ENCODE measurements at regions not wholly inside any gene's neighbourhood (a gene's known extent, or its start where the extent isn't known, plus 50 kb on each side); places are given as distances from the start of the nearest gene placed in this dataset.

DNA sequence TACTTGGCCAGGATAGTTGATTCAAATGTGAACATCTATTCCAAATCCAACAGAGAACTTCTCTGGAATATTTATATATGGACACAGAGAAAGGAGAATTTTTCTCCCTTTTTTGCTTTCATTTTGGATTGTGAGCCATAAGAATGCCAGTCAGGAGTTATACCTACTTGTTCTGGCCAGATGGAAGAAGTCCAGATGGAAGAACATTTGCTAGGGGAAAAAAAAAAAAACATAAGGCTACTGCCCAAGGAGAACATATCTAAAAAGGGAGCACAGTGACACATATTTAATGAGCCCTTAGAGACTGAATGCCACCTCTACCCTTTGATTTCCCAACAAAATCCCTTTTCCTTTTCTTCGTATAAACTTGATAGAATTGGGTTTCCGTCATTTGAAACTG, 61.7 kb upstream of the PPP2R2B start:
- no peak for DNase-seq

DNA sequence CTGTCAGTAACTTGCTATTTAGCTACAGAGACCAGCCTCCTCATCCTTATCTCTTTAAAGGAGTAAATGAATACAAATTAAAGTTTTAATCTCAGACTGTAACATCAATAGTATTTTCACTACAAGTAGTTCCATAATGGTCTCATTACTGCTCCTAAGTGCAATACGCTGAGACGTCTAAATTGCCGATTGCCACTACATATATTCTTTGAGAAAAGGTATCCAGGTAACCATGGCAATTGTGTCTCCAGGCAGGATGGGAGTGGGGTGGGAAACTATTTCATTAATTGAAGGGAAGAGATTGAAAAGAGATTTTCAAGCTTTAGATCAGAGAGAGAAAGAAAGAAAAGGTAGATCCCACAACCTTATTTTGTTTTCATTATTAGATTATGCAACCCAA, 65.5 kb upstream of the PPP2R2B start:
- no peak for DNase-seq

DNA sequence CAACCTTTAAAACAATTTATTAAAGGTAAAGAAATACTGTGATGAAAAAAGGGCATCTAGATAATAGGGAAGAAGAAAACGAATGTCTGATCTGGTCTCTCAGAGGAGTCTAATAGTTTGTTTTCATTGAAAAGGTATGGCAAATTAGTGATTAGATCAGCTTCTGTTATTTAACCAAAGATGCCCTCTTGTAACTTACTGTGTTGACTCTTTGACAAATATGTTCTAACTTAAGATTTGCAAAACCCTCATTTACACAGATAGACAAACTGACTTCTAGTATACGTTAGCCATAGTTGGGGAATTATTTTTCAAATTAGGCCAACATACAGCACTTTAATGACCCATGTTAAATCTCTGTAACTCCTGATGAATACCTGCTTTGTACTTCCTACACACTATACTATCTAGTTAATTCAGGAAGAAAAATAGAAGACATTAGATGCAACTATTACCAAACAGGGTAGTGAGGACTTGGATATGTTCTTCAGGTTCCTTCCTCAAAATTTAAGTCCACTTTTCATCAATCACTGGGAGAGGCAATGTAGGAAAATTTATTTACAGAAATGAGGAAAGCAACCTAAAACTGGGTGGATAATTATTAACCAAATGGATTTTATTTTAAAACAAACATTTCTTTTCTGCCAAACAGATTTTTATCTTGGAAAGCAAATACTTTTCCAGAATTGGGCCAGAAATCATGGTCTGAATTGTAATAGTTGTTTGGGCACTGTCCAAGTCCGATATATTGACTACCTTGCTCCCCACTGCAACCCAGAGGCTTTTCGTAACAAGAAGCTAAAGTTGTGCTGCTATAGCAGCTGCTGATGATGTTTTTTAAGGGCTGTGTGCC, 66.4 kb upstream of the PPP2R2B start:
- DNase-seq: no peak

DNA sequence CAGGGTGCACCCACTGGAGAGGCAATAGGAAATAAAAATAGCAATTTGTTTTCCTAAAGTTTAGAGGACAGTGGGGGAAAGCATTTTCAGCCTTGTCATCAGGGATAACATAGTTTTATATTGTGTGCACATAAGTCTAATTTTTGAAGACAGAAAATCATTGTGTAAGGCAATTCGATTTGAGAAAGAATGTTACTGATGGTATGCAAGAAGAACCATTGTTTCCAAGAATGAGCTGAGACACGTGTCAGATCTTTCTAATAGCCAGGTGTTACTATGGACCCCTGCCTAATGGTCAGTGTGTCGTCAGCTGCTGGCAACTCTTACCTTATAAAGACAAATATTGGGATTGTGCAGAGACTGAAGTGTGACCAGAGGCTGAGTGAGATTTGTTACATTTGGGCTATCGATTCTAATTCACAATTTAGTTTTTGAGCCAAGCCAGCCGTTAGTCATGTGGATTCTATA, 67.1 kb upstream of the PPP2R2B start:
- DNase-seq: no peak

DNA sequence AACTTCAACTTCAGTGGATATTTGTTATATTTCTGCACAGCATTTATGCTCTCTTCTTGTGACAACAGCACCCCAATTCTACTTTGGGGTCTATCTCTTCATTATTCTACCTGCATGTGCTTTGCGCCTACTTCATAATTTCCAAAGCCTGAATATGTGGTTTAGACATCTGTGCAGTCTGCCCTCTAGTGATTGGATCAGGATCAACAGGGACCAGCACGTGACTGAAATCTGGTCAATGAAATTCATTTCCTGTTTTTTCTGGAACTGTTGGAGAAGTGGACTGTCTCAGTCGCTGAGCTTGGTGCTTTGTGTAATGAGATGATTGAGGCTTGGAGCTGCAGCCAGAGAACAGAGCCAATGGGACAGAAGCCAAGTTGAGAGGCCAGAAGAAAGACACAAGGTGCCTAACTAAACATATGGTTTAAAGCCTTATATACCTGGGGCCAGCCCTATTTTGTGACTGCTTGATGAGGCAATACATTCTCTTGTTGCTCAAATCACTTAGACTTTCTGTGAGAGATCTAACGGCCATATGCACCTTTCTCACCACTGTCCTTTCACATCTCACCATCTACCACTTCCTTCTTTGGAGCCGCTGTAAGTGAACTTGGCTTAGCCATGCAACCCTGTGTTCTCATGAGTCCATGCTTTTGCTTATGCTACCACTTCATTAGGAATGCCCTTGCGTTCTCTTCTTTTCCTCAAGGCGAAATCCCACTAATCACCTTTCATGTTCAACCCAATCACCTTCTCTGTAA, 68.8 kb upstream of the PPP2R2B start:
- peak; percentile 81 for DNase-seq

DNA sequence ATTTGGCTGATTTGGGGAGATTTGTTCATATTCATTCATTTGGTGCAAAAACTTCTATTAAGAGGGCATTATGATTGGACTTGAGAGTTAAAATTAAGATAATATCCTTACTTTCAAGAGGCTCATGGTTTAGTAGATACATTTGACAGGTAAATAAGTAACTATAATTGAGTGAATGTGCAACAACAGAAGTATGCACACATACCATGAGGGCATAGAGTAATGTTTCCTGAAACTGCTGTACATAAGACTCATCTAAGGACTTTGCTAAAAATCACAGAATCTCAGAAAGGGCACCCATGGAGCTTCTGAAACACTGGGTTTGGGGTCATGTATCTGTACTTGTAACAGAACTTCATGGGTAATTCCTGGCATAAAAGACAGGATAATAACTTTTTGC, 70.1 kb upstream of the PPP2R2B start:
- DNase-seq: no peak

DNA sequence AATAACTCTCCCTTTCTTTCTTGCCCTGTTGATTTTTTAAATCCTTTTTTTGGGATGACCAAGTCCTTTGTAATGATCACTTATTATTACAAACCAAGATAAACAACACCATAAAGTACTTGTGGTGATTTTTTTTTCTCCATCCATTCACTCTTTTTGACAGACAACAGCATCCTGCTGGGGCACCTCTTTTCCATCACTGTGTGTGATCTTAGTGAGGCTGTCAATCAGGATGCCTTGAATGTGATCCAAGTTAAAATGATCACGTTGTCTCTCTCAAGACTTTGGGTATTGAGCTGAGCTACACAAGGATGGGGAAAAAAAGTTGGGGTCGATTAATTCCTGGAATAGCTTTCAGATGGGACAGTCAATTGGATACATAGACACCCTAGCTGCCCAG, 73.6 kb upstream of the PPP2R2B start:
- no peak for DNase-seq

DNA sequence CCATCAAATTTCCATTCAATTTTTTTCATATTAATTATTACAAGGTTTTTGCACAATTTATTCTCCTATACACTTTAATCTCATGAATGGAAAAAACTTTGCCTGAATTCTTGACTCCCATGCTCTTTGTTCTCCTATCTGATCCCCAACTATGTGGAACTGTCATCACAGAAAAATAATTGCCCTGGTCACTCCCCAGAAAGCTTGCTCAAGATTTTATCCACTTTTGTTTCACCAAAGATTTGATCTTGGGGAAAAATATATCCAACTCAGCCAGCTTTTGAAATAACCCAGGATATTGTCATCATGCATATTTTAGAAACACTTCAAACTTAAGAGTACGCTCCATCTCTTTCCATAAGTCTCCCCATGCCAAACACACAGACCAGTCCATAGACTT, 77.7 kb upstream of the PPP2R2B start:
- no peak for DNase-seq

DNA sequence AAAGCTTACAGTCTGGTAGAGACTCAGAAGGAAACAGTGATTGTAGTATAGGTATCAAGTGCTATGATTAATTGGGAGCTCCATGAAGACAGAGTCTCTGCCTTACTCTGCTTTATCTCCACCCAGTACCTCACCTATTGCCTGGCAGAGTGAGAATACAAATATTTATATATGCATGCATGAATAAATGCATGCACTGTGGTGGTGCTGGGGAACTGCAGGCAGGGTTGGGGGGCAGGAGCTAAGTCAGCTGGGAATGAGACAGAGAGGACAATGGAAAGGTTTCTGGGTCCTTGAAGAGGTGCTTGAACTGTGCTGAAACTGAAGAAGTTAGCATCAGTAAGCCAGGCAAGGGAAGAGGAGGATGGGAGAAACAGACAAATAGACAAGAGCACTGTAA, 80.8 kb upstream of the PPP2R2B start:
- DNase-seq: no peak

DNA sequence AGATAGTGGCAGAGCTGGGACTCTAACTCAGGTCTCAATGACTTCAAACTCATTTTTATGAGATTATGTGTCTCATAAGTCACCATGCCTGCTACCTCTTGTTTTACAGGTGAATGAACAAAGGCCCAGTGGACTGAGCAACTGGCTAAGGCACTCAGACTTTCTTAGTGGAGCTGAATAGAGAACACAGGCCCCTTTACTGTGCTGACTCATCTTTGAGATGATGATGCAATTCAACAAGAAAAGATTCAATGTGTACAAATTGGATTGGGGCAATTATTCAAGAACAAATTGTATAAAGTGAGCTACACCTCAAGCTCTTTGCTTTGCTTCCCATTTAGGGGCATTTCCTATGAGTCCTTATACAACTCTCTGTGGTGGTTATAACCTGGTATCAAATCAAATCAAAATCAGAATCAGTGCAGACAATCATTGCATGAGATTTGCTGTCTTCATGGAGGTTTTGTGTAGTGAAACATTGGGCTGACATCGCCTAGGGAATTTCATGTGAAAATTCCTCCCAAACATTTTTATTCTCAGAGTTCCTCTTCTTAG, 84.3 kb upstream of the PPP2R2B start:
- no peak for DNase-seq

DNA sequence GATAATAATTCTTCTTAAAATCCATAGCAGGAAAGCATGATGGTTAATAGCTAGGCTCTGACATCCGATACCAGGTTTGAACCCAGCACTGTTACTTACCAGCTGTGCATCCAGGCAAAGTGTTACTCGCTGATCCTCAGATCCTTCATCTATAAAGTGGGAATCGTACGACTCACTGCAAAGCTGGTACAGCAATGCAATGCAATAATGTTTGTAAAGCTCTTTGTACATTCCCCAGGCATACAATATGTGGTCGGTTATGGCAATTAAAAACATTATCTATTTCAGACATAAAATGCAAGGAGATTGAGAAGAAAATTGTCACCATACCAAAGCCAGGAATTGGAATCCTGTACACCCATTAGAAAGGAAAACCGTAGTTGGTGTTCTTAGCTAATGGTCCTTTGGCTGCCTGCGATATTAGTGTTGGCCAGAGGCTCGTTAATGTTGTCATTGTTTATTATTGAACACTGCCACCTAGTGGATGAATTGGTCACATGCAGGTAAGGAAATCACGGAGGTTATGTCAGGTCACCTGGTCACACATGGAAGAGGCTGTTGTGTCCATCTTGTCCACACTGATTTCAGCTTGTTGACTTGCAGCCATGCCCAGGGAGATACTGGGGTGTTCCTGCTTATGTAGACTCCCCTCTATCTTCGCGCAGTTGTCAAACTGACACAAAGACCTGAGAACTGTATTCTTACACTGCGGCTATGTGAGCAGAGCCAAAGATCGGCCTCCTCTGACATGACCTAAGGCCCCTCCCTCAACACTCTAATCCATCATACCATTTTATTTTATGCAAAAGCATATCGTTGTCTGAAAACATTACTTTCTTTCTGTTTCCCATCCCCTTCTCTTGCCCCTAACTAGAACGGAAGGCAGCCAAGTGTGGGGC, 87.5 kb upstream of the PPP2R2B start:
- DNase-seq: peak; percentile 96

DNA sequence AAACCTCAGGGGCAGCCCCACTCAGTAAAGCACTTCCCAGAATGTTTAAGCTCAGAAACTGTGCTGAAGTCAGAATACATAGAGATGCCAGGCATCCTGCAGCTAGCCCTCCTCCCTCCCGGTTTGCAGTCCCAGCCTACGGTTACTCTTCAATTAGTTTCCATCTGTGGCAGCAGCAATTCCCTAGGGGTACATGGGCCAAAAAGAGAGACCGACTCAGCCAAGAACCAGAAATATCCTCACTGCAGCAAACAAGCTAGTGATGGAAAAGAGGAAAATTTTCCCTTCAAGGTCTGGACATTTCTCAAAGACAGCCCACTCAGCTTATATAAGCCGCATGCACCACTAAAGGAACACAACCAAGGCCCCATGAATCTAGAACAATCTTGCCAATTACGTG, 89.1 kb upstream of the PPP2R2B start:
- no peak for DNase-seq

DNA sequence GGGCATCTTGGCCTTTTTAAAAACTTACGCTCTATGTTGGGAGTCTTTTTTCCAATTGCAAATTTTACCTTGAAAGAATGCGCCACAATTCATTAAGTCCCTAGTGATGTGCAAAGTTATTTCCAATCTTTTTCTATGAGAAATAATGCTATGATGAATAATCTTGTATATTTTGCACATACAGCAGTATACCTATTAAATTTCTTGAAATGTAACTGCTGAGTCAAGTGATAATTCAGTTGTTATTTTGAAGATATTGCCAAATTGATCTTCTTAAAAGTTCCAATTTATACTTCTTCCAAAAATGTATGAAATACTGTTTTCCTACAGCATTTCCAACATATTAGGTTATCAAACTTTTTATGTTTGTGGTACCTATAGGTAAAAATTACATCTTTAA, 92.8 kb upstream of the PPP2R2B start:
- no peak for DNase-seq

DNA sequence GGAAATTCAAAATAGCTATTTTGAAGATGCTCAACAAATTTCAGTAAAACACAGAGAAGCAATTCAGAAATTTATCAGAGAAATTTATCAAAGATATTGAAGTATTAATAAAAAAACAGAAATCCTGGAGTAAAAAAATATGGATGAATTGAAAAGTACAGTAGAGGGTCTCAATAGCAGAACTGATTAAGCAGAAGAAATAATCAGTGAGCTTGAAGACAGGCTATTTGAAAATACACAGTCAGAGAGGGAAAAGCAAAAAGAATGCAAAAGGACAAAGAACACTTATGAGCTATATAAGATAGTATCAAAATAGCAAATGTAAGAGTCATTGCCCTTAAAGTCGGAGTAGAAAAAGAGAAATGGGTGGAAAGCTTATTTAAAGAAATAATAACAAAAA, 107.9 kb upstream of the PPP2R2B start:
- DNase-seq: no peak

DNA sequence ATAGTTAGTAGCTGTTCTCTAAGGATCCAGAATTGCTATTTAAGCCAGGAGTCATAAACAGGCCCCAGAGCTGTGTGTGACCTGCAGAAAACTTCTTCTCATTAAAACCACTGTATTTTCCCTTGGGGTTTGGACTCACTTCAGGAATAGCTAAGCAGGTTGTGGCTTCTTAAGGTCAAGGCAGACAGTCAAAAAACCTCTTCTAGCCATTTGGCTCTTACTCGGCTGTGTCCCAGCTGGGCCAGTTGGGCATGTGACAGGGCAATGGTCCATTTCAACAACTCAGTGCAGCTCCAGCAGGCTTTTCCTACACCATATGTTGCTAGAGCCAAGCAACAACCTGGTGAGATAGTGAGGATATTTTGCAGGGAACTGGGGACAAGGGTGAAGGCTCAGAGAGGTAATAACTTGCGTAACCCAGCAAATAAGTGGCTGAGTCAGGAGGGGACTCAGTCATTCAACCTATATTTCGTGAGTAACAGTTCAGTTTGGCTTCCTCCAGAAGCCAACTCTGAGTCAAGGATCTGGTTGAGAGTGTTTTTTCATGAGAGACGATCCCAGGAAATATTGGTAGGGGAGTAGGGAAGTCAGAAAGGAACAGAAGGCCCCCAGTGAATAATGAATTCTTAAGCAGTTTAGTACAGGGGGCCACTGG, 115.4 kb upstream of the PPP2R2B start:
- no peak for DNase-seq

DNA sequence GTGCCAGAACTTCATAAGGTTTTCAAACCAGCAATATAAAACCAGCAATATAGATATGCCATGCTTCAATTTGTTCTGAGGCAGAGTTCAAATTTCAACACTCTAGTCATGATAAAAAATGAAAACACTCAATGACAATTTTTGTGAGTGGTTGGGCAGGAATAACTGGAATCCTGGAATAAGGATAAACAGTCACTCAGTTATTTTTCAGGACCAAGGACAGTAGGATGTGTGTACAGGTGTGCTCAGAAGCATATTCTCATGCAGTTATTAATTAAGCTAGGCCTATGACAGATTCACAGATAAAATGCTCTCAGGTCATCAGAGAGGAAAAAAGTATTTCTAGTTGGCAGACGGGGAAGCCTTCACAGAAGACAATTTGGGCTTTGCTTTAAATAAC, 117.3 kb upstream of the PPP2R2B start:
- peak; percentile 30 for DNase-seq

DNA sequence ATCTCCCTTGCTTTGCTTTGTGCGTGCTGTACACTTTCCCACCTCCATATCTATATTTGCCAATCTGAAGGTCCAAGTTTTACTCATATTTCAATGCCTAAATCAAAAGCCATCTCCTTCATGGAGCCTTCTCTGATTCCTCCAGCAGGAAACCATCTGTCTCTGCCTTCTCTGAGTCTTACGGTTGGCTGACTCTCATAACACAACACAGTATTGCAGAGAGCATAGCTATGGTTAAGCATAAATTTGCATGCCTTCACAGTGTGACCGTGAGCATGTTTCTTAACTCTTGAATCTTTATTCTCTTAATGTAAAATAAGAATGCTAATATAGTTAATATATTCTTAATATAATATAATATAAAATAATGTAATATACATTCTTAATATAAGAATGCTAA, 136.8 kb upstream of the PPP2R2B start:
- no peak for DNase-seq

DNA sequence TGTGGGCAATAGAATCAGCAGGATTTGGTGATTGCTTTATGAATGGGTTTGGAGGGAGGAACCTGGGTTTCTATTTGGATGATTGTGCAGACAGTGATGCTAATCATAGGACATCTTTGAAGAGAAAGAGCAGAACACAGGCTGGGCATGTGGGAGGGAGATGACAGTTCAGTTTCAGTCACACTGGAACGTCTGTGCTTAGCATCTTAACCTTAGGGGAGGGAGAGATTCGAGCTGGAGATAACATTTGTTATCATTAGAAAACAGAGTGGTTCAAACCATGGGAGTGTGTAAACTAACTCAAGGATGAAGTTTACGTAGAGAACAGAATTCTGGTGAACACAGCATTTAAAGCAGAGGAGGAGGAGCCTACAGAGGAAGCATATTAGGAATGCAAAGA, 138.6 kb upstream of the PPP2R2B start:
- no peak for DNase-seq

DNA sequence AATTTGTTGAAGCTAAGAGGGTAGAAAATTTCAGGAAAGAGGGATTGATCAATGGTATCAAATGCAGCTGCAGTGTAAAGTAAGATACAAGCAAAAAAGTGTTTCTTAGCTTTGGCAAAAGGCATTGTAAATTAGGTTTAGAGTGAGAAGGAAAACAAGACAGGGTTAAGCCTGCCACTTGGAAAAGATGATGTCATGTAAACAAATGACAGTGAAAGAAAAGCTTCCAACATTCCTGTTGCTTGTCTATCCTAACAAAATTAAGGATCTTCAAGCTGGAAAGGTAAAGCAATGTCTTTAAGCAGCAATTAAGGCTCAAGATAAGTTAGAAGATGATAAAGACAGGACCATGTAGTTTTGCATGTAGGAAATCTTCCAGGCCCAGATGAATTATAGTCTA, 139.1 kb upstream of the PPP2R2B start:
- no peak for DNase-seq

DNA sequence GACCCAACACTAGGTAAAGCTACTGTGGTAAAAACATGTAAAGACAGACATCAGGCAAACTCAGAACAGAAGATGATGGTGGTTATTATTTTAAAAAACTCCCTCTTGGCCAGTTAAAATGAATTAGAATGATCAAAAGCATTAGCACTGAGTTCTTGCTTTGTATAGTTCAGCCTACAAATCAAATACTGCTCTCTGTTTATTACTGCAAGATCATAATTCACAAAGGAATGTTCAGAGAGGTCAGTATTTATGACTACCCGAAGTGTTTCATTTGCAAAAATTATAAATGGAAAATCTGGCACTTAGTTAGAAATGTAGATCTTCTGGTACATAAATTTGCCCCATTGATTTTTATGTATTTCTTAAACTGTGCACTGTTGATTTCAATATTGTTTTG, 140.3 kb upstream of the PPP2R2B start:
- DNase-seq: no peak

DNA sequence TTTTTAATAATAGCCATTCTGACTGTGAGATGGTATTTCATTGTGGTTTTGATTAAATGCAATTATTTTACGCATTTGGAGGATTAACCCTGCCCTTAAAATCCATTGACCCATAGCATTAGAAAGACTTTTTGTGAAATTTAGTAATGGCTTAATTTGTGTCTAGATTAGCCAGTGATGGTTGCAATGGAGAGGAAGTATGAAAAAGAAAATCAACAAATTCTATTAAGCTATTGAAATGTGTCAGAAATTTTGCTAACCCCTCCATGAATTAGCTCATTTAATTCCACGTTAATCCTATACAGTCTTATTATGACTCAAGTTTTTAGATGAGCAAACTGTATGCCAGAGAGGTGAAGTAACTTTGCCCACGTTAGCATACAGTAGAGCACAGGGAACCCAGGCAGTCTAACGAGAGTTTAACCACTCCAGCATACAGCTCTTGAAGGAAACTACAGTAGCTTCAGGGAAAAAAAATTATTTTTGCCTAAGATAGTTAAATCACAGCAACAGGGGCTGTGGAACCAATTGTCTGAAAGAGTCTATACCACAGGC, 158.2 kb upstream of the PPP2R2B start:
- DNase-seq: no peak

All from NCI-H2029 treated with DMSO at 0.1 percent for 48 hours (cell line).